GM21423 (cell line): ENCODE measurements at regions not wholly inside any gene's neighbourhood (a gene's known extent, or its start where the extent isn't known, plus 50 kb on each side); places are given as distances from the start of the nearest gene placed in this dataset.
A peak's percentile ranks its signal among the peaks of the same experiment; 100 is the strongest.
"Not testable (repeated sequence)": the region's sequence is repeated elsewhere in the genome, so short reads cannot be mapped to it uniquely, and the experiment has no call there.

Source experiments
- ATAC-seq: cut with Tn5 transposase; IDR thresholded peaks from one replicate; pipeline ENCODE4 v1.9.1; 2021; ENCODE audit warnings: mild to moderate bottlenecking, moderate library complexity; ENCODE audit not compliant: unreplicated experiment

GRCh38 chr6:166846446-166847142 lies 109.8 kb downstream of the RNASET2 start:
- not testable (repeated sequence) for ATAC-seq

- no peak for ATAC-seq
Measured at GRCh38 chr6:166842607-166843006, 113.7 kb downstream of the RNASET2 start.

GRCh38 chr6:166841216-166841615 lies 115.1 kb downstream of the RNASET2 start:
- ATAC-seq: no peak

GRCh38 chr6:166839569-166839968 lies 116.8 kb downstream of the RNASET2 start:
- no peak for ATAC-seq

- no peak for ATAC-seq
Measured at GRCh38 chr6:166838987-166839386, 117.4 kb downstream of the RNASET2 start.

- no peak for ATAC-seq
Measured at GRCh38 chr6:166836785-166837718, 119.3 kb downstream of the RNASET2 start.

GRCh38 chr6:166834049-166834448 lies 122.3 kb downstream of the RNASET2 start:
- no peak for ATAC-seq

- peak; percentile 24 for ATAC-seq
Measured at GRCh38 chr6:166830891-166831363, 125.4 kb downstream of the RNASET2 start.

GRCh38 chr6:166830185-166830890 lies 126.0 kb downstream of the RNASET2 start:
- ATAC-seq: peak; percentile 91

- no peak for ATAC-seq
Measured at GRCh38 chr6:166826264-166826663, 130.1 kb downstream of the RNASET2 start.

- no peak for ATAC-seq
Measured at GRCh38 chr6:166825553-166826145, 130.7 kb downstream of the RNASET2 start.

- no peak for ATAC-seq
Measured at GRCh38 chr6:166824880-166825250, 131.5 kb downstream of the RNASET2 start.

GRCh38 chr6:166824146-166824879 lies 132.0 kb downstream of the RNASET2 start:
- ATAC-seq: no peak

GRCh38 chr6:166822609-166823008 lies 133.7 kb downstream of the RNASET2 start:
- ATAC-seq: no peak

GRCh38 chr6:166820483-166820882 lies 135.9 kb downstream of the RNASET2 start:
- ATAC-seq: no peak

- no peak for ATAC-seq
Measured at GRCh38 chr6:166820070-166820469, 136.3 kb downstream of the RNASET2 start.

GRCh38 chr6:166815629-166816028 lies 140.7 kb downstream of the RNASET2 start:
- ATAC-seq: no peak

GRCh38 chr6:166814390-166814789 lies 142.0 kb downstream of the RNASET2 start:
- no peak for ATAC-seq

- ATAC-seq: no peak
Measured at GRCh38 chr6:166813461-166813860, 142.9 kb downstream of the RNASET2 start.

- ATAC-seq: no peak
Measured at GRCh38 chr6:166810864-166811263, 145.5 kb downstream of the RNASET2 start.
